NCI-H345 (cell line): ENCODE measurements at regions not wholly inside any gene's neighbourhood (a gene's known extent, or its start where the extent isn't known, plus 50 kb on each side); places are given as distances from the start of the nearest gene placed in this dataset.

Experiments used
- DNase-seq: peaks from one replicate; lab custom pipeline; 2025; lab: John Stamatoyannopoulos, UW

DNA sequence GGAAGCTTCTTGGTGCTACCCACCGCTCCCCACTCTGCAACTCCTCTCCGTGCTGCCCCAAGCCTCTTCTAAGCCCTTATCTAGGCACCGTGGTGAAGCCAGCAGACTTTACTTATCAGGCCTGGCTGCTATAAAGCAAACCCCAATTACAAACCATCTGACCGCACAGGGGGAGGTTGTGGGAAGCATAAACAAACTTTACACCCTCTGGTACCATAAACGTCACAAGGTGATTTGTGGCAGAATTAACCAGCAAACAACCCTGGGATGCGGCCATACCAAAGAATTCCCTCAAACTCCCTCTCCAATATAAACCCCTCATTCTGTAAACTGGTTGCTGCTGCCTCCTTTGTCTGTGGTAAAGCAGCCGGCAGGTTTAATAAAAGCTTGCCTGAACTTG lies 55.2 kb downstream of the MAGEC2 start:
- DNase-seq: no peak

DNA sequence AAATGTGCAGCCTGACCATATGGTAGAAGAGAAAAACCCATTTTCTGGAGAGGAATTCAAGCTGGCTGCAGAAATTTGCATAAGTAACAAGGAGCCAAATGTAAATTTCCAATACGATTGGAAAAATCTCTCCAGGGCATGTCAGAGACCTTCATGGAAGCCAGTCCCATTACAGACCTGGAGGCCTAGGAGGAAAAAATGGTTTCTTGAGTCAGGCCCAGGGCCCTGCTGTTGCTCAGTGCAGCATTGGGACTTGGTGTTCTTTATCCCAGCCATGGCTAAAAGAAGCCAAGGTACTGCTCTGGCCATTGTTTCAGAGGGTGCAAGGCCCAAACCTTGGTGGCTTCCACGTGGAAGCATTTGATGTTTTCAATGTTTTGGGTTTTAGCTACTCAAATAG lies 70.6 kb downstream of the MAGEC2 start:
- no peak for DNase-seq

DNA sequence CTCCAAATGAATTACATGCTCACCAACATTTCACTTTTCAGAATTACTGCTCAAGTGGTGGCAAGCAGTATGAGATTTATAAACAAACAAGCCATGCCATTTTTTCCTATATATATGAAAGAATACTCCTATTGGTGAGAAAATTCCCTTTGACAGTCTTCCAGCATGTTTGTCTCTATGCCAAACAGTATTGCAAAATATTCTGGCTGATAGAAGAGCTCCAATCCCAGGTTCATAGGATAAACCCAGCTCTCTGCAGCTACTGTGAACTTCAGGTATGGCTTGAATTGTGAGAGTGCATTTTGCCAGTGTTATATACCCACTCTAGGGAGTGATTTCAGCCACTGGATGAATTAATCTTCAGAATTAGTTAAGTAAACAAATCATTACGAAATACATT lies 108.8 kb downstream of the MAGEC2 start:
- no peak for DNase-seq

DNA sequence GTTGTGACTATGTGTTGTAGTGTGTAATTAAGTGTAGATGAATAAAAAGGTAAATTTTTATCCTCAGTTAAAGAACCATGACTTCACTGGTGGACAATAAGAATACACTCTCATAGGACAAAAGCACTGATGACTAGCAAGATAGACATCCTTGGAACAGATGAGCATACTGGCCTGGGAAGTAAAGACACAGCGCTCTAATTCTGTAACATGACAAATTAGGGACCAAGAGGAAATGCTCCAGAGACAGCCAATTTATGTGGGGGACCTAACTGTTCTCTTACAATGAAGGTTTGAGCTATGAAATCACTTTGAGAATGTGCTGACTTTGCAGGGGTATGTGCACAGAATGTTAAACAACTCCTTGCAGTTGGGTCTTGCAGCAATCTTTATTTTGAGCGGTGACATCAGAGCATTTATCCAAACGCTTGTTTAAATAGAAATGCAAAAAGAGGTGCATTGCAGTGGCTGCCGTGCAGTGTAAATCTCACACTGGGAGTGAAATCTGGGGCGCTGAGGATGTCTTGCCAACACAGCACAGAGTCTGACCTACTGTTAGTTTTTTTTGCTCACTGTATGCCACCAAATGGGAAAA lies 109.3 kb downstream of the MAGEC2 start:
- DNase-seq: no peak

DNA sequence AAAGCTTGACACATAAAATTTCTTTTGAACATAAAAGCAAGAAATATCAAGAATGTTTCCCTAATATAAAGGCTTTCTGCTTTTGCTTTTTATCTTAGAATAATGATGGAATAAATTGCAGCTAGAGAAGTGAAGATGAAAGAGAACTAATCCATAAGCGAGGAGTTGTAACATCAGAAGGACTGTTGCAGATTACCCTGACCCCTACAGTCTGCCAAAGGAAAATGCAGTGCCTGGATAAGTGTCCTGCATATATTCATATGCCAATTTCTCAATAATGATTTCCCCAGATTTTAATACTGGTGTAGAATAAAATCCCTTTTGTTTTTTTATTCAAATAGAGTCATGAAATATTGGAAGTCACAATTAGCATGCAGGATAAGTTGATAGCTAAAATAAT lies 115.9 kb downstream of the MAGEC2 start:
- peak; percentile 0 for DNase-seq

DNA sequence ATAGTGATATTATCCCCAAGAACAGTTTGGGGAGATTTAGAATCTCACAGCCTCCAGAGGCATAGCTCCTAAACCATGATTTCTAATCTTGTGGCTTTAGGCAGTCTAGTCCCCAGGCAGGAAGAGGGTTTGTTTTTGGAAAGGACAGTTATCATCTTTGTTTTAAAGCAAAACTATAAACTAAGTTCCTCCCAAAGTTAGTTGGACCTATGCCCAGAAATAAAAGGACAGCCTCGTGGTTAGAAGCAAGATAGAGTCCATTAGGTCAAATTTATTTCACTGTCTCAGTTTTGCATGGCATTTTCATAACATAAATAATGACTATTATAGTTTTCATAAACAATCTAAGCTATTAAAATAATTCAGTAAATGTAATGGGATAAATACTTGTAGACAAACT lies 120.5 kb downstream of the MAGEC2 start:
- DNase-seq: no peak

DNA sequence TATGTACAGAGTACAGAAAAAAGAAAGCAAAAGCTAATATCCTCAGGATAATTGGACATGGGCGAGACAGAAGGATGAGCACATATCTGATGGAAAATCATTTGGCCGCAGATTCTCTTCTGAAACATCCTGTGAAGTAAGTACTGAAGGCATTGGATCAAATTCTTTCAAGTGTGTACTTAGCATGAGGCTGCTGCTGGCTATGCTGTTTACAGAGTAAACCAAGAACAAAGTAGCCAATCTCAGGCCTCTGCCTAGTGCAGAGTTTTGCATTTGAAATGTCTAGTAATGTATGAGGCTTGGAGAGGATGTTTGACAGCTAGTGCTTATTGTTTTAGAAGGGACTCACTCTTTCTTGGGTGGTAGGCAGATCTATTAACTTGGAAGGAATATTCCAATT lies 128.5 kb downstream of the MAGEC2 start:
- peak; percentile 65 for DNase-seq

DNA sequence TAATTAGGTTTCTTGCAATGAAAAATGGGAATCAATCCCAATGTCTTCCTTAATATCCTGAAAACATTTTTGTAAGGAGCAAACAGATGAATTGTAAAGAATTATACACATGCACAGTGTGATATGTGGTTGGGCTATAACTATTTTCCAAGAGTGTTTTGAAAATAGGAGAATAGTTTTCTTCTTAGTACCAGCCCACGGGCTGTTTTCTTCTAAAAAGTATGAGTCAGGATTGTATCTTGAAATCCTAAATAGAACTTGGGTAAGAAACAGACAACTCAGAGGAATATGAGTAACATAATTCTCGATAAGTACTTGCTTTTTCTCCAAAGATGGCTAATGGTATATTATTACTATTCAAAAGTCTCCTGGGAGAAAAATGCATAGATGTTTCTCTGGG lies 136.7 kb downstream of the MAGEC2 start:
- DNase-seq: no peak

DNA sequence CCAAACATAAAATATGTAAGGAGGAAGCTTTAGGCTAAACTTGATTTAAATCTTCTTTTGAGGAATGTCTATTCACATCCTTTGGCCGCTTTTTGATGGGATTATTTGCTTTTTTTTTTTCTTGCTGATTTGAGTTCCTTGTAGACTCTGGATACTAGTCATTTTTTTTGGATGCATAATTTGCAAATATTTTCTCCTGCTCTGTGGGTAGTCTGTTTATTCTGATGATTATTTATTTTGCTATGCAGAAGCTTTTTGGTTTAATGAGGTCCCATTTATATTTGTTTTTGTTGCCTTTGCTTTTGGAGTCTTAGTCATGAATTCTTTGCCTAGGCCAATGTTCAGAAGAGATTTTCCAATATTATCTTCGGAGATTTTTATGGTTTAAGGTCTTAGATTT lies 144.9 kb downstream of the MAGEC2 start:
- DNase-seq: no peak

DNA sequence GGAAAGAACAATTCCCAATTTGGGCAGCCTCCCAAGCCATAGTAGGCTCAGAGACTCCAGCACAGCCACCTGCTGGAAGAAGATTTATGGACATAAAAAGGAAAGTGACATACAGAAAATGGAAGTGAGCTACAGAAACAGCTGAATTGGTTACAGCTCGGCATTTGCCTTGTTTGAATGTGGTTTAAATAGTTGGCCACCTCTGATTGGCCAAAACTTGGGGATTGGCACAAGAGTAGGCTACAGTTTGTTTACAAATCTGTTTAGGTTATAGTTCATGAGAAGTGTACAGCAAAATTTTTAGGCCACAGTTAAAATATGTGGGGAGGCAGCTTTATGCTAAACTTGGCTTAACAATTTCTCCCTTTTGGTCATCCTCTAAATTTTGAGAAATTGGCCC lies 150.4 kb downstream of the MAGEC1 start:
- DNase-seq: no peak

DNA sequence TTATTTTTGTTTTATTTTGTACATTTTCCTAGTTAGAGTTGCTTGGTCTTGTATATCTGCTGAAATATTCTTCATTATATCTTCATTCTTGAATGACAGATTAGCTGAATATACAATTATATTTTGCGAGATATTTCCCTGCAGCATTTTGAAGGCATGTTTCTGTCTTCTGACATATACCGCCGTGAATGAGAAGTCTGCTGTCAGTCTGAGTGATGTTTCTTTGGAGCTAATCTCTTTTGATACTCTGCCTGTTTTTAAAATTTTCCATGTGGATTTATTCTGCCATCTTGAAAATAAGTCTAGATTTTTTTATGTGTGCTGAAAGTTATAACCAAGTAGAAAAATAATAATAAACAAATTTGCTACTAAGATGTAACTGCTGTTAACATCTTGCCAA lies 148.5 kb downstream of the MAGEC1 start:
- no peak for DNase-seq

DNA sequence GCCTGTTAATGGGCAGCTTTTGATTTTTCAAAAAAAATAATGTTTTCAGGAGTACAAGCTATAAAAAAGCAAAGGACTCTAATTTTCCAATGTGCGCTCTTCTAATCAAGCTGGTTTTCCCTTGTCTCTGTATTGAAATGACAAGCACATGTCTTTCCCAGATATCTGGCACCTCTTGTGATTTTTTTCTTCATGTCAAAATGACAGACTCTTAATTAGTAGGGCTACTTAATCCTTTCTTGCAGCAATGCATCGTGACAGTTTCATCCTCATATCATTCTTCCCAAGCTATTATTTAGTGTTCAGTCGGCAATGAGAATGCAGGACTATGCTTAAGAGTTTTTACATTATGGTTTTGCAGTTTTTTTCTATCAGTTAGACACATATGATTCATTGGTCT lies 139.5 kb downstream of the MAGEC1 start:
- DNase-seq: no peak

DNA sequence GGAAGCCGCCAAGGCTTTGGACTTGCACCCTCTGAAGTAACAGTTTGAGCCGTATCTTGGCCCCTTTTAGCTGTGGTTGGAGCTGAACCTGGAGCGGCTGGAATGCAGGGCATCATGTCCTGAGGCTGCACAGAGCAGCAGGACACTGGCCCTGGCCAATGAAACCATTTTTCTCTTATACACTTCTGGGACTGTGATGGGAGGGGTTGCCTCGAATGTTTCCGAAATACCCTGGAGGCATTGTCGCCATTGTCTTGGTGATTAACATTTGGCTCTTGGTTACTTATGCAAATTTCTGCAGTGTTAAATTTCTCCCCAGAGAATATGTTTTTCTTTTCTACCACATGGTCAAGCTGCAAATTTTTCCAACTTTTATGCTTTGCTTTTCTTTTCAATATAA lies 137.2 kb downstream of the MAGEC1 start:
- no peak for DNase-seq

DNA sequence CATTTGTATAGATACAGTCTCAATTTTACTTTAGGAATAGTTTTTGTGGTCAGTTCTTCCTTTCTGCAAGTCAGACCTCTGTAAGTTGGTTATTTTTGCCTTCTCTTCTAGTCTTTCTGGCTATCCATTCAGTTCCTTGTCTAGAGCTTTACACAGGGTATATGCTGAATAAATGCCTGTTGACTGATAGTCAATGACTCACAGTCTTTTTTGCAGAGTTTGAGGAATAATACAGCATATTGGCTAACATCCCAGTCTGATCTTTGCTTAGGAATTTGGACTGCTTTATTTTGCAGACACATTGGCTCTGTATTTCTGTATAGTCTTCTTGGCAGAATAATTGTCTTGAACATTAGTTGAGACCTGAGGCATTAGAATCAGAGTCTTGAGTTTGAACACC lies 132.4 kb downstream of the MAGEC1 start:
- DNase-seq: no peak

DNA sequence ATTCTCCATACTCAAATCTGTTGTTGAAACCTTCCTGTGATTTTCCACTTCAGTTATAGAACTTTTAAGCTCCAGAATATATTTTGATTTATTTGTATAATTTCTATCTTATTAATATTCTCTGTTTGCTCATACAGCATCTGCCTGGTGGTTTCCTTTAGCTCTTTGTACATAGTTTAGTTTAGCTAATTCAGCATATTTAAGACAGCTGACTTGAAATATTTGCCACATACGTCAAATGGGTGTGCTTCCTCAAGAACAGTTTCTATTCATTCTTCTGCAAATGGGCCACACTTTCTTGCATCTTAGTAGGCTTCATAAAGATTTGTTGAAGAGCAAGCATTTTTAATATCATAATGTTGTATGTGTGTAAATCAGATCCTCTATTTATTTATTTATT lies 101.8 kb downstream of the MAGEC1 start:
- DNase-seq: no peak

DNA sequence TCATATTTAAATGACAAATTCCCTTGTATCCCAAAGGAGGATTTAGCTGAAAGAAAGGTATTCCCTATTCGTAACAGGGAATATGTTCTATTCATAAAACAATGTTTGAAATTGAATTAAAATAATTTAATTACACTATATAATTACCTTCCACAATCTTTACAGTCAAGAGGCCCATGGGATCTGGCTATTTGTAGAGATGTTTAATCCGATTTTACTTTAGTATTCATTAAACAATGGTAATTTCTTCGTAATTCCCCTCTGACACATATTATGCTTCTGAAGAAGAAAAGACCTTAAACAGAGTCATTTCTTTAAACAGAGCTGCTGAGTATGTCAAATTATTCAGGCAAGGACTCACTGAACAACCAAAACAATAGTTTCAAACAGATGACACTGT lies 98.8 kb downstream of the MAGEC1 start:
- no peak for DNase-seq

DNA sequence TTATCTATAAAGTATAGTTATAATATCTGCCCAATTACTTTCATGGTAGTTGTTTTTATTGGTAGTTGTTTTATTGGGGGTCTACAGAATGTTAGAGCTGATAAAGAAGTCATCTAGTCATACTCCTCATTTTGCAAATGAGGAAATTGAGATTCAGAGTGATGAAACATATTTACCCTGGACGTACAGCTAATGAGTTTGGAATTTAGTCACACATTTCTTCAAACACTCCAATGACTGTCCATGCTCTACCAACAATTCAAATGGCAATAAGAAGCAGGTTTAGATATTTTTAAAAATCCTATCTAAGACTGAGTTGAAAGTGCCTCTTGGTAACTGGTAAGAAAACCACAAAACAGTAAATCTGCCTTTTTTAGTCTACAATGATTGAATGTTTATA lies 98.2 kb downstream of the MAGEC1 start:
- no peak for DNase-seq

DNA sequence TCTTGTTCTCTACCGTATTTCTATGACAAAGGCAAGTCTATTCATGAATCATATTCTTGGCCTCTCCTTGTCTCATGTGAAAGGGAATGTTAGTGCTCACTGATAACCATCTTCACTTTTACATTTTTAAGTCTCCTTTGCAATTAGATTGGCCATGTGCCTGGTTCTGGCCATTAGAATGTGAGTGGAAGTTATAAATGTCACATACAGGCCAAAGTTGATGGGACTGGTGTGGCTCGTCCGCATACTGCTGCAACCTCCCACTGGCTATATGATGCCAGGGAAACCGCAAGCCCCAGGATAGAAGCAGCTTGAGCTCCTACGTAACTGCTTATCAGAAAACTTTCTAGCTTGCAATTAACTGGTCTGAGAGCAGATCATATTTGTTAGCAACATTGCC lies 86.1 kb downstream of the MAGEC1 start:
- no peak for DNase-seq

DNA sequence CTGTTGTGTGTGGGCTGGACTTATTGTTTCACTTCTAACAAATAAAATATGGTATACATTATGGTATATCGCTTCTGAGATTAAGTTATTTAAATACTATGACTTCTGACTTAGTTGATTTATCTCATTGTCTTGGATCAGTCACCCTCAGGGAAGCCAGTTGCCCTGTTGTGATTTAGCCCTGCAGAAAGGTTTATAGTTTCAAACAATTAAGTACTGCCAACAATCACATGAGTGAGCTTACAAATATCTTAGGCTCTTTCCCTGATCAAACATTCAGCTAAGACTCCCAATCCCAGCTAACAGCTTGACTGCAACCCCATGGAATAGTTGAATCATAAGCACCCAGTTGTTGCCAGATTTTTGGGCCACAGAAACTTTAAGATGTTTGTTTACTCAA lies 85.4 kb downstream of the MAGEC1 start:
- no peak for DNase-seq

DNA sequence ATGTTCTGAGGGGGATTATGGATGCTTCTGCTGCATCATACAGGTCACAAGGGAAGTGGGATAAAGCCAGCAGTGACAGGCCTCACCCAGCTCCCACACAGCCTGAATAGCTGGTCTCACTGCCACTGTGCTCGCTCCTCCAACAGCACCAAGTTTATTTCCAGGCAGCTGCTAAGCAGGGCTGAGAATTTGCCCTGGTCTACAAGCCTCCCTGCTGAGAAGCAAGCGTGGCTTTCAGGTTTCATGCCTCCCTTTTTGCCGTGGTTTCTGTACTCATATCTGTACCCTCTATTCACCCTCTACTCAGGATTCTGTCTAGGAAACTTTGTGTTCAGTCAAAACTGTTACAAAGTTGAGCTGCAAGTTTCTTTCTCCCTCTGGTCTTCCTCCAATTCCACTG lies 78.6 kb downstream of the MAGEC1 start:
- no peak for DNase-seq

DNA sequence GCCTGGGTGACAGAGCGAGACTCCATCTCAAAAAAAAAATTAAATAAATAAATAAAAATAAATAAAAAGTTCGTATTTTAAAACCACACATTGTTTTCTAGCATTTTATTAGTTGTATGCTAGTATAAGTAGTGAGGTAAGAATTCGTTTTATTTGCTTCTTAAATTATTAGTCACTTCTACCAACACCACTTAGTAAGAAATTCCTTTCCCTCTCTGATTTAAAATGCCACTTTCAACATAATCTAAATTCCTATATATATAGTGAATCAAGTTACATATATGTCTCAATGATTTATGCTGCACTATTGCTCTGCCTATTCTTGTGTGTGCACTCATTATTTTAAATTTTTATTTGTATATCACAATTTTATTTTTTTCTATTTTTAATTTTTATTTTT lies 72.1 kb downstream of the MAGEC1 start:
- no peak for DNase-seq

DNA sequence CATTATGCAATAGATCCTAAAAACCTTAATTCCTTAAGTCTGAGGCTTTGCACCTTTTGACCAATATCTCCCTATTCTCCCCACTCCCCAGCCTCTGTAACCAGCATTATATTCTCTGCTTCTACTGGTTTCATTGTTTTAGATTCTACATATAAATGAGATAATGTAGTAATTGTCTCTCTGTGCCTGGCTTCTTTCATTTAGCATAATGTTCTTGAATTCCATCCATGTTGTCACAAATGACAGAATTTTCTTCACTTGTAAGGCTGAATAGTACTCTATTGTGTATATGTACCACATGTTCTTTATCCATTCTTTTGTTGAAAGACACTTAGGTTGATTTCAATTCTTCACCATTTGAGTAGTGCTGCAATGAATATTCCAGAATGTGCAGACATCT lies 66.0 kb downstream of the MAGEC1 start:
- no peak for DNase-seq

DNA sequence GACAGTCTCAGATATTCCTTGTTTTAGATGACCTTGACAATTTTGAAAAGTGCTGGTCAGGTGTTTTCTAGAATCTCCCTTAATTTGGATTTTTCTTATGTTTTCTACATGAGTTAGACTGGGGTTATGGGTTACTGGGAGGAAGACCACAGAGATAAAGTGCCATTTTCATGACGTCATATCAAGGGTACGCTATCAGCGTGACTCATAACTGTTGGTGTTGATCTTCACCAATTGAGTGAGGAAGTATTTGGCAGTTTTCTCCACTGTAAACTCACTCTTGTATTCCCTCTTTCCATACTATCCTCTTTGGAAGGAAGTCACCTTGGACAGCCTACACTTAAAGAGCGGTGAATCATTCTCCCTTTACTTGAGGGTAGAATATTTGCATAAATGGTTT lies 56.9 kb downstream of the MAGEC1 start:
- no peak for DNase-seq
